ENCODE measurements at regions not wholly inside any gene's neighbourhood (a gene's known extent, or its start where the extent isn't known, plus 50 kb on each side); places are given as distances from the start of the nearest gene placed in this dataset.

DNA sequence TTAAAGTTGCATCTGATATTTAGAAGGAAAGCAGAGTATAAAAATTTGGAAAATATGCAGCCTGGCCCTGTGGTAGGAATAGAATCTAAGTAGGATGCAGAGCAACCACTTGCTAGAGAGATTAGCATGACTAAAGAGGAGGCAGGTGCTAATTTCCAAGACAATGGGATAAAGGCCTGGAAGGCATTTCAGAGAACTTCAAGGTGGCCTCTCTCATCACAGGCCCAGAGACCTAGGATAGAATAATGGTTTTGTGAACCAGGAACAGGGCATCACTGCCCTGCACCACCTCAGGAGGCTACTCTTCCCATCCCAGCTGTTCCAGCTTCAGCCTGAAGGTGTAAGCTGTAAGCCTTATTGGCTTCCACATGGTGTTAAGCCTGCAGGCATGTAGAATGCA is 621.7 kb upstream of the HS3ST1 start:
- Histone ChIP-seq H3K9me3 (no peaks in the 10 kb centered on the region), H3K27ac (no peak overlapping the region), H3K4me1 (no peaks in the 10 kb centered on the region), H3K27me3 (no peaks in the 10 kb centered on the region), H3K36me3 (no peaks in the 10 kb centered on the region), H3K4me3 (no peak overlapping the region)
- DNase-seq (ENCODE audit: low spot score in 2 of 2) = no peak
- TF ChIP-seq POLR2A (IDR thresholded peaks at IDR 0.05) = no peak
- no peak for TF ChIP-seq EP300 (IDR thresholded peaks at IDR 0.05)
- TF ChIP-seq, protein P1, sequence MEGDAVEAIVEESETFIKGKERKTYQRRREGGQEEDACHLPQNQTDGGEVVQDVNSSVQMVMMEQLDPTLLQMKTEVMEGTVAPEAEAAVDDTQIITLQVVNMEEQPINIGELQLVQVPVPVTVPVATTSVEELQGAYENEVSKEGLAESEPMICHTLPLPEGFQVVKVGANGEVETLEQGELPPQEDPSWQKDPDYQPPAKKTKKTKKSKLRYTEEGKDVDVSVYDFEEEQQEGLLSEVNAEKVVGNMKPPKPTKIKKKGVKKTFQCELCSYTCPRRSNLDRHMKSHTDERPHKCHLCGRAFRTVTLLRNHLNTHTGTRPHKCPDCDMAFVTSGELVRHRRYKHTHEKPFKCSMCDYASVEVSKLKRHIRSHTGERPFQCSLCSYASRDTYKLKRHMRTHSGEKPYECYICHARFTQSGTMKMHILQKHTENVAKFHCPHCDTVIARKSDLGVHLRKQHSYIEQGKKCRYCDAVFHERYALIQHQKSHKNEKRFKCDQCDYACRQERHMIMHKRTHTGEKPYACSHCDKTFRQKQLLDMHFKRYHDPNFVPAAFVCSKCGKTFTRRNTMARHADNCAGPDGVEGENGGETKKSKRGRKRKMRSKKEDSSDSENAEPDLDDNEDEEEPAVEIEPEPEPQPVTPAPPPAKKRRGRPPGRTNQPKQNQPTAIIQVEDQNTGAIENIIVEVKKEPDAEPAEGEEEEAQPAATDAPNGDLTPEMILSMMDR (IDR thresholded peaks at IDR 0.05) = no peak

- H3K4me1 ChIP-seq = no peaks in the 10 kb centered on the region
- H3K36me3 ChIP-seq = no peaks in the 10 kb centered on the region
- H3K9me3 ChIP-seq = peaks cover 0 to 8% (median 0%) of the 10 kb centered on the region in 4 donors
- H3K27ac ChIP-seq = no peak overlapping the region
- no peak for DNase-seq (ENCODE audit: low spot score in 2 of 2)
- no peaks in the 10 kb centered on the region for H3K27me3 ChIP-seq
- WGBS, 2 donors = 76% methylated on average over 4 of the region's 4 CpGs
- TF ChIP-seq POLR2A (IDR thresholded peaks at IDR 0.05) (no peak), EP300 (IDR thresholded peaks at IDR 0.05) (no peak)
- TF ChIP-seq, protein P1 (IDR thresholded peaks at IDR 0.05) = no peak
- H3K4me3 ChIP-seq = no peak overlapping the region
These were observed 614.1 kb upstream of the HS3ST1 start for GRCh38 chr4:12042818-12043217.

DNA sequence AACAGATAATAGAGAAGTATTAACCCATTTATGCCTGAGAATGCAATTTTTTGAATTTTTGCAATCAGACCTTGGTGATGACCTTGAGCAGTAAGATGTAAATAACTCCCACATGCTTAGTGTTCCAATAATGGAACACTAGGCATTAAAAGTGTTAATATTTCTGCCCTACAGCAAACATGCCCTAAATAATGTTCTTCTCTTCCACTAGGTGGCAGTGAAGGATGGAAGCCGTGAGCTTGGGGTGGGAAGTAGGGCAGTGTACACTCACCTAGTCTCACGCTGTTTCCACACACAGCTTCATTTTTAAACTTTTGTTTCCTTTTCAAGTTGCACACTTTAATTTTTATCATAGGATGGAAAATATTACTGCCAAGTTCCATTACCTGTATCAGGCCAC is 613.1 kb upstream of the HS3ST1 start:
- 58 to 60% methylated on average over 2 of the region's 2 CpGs for WGBS, 2 donors
- Histone ChIP-seq H3K4me1 (no peaks in the 10 kb centered on the region), H3K9me3 (peaks cover 0 to 8% (median 0%) of the 10 kb centered on the region in 4 donors), H3K27ac (no peak overlapping the region), H3K27me3 (no peaks in the 10 kb centered on the region), H3K36me3 (no peaks in the 10 kb centered on the region), H3K4me3 (no peak overlapping the region)
- TF ChIP-seq POLR2A (IDR thresholded peaks at IDR 0.05) = no peak
- TF ChIP-seq, protein P1 (IDR thresholded peaks at IDR 0.05) = peak in 1 of 5 experiments; percentile 10
- DNase-seq (ENCODE audit: low spot score in 2 of 2) = no peak

GRCh38 chr4:12036450-12036849 is 607.8 kb upstream of the HS3ST1 start:
- Histone ChIP-seq H3K9me3 (peaks cover 0 to 8% (median 0%) of the 10 kb centered on the region in 4 donors), H3K27ac (no peak overlapping the region), H3K4me1 (no peaks in the 10 kb centered on the region), H3K27me3 (no peaks in the 10 kb centered on the region), H3K4me3 (no peak overlapping the region), H3K36me3 (no peaks in the 10 kb centered on the region)
- no peak for DNase-seq (ENCODE audit: low spot score in 2 of 2)
- TF ChIP-seq POLR2A (IDR thresholded peaks at IDR 0.05) (no peak), EP300 (IDR thresholded peaks at IDR 0.05) (no peak)
- TF ChIP-seq, protein P1 (IDR thresholded peaks at IDR 0.05) = no peak
- 70 to 74% methylated on average over 3 of the region's 3 CpGs for WGBS, 2 donors

- no peak for DNase-seq (ENCODE audit: low spot score in 2 of 2)
- TF ChIP-seq EP300 (IDR thresholded peaks at IDR 0.05) (no peak), POLR2A (IDR thresholded peaks at IDR 0.05) (no peak)
- TF ChIP-seq, protein P1 (IDR thresholded peaks at IDR 0.05) = no peak
- Histone ChIP-seq H3K27ac (no peak overlapping the region), H3K4me1 (no peaks in the 10 kb centered on the region), H3K27me3 (no peaks in the 10 kb centered on the region), H3K9me3 (no peaks in the 10 kb centered on the region), H3K4me3 (no peak overlapping the region), H3K36me3 (no peaks in the 10 kb centered on the region)
- WGBS, 2 donors = 81 to 83% methylated on average over 5 of the region's 5 CpGs
These were observed 599.6 kb upstream of the HS3ST1 start for GRCh38 chr4:12028258-12028657.

Data from tibial nerve (tissue), 4 donors.